IPS-18a (cell line): ENCODE measurements at regions not wholly inside any gene's neighbourhood (a gene's known extent, or its start where the extent isn't known, plus 50 kb on each side); places are given as distances from the start of the nearest gene placed in this dataset.

Experiments
- H3K27ac ChIP-seq: one replicate; pipeline ENCODE4 v1.5.1; 2013; ENCODE audit warnings: low read length
- H3K27me3 ChIP-seq: one replicate; pipeline ENCODE4 v1.6.1; 2013; ENCODE audit warnings: mild to moderate bottlenecking, low read length; ENCODE audit not compliant: control insufficient read depth, insufficient read depth
- H3K36me3 ChIP-seq: one replicate; pipeline ENCODE4 v1.6.1; 2013; ENCODE audit warnings: low read depth, low read length; ENCODE audit not compliant: control insufficient read depth
- H3K4me1 ChIP-seq: one replicate; pipeline ENCODE4 v1.6.1; 2013; ENCODE audit warnings: low read depth, low read length; ENCODE audit not compliant: control insufficient read depth
- H3K4me3 ChIP-seq: one replicate; pipeline ENCODE4 v1.5.1; 2013; ENCODE audit warnings: low read length
- H3K9ac ChIP-seq: one replicate; pipeline ENCODE4 v1.6.1; 2013; ENCODE audit warnings: mild to moderate bottlenecking, low read length, moderate library complexity
- H3K9me3 ChIP-seq: one replicate; pipeline ENCODE4 v1.6.1; 2013; ENCODE audit warnings: low read depth, low read length; ENCODE audit not compliant: control insufficient read depth

DNA sequence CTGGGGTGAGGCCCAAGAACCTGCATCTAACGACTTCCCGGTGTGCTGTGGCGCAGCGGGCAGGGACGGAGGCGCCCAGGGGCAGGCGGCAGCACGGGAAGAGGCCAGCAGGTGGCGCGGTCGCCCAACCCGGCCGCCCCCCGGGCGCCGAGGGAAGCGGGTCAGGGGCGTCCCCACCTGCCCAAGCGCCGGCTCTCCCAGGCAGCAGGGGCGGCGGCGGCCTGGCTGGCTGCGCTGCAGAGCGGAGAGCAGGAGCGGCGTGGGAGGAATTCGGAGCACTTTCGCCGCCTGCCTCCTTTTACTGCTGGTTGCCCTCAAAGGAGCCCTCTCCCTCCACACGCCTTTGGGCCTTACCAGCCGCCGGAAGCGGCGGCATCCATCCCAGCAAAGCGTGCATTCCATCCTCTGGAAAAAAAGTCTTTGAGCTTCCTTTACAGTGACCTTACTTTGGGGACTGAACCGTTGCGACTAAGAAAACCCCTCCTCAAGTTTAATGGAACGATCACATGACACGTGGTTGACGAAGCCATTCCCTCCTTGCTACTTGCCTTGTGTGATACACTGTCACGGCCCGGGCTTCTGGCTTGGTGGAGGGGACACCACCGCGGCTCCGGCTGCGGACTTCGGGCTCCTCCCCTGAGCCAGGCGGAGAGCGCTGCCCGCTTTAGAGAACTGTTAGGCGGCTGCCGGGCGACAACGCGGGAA lies 106.8 kb upstream of the CLMP start:
- Histone ChIP-seq H3K4me3 (peak overlapping the region; percentile 74), H3K36me3 (no peaks in the 10 kb centered on the region), H3K27ac (no peak overlapping the region), H3K4me1 (peaks cover 4% of the 10 kb centered on the region), H3K9me3 (no peaks in the 10 kb centered on the region), H3K9ac (peak overlapping the region; percentile 45), H3K27me3 (peaks cover 53% of the 10 kb centered on the region)

GRCh38 chr11:123301013-123301591 lies 106.1 kb upstream of the CLMP start:
- no peaks in the 10 kb centered on the region for H3K9me3 ChIP-seq
- peaks cover 4% of the 10 kb centered on the region for H3K4me1 ChIP-seq
- H3K27me3 ChIP-seq = peaks cover 53% of the 10 kb centered on the region
- H3K27ac ChIP-seq = no peak overlapping the region
- no peak overlapping the region for H3K9ac ChIP-seq
- H3K4me3 ChIP-seq = no peak overlapping the region
- H3K36me3 ChIP-seq = no peaks in the 10 kb centered on the region

DNA sequence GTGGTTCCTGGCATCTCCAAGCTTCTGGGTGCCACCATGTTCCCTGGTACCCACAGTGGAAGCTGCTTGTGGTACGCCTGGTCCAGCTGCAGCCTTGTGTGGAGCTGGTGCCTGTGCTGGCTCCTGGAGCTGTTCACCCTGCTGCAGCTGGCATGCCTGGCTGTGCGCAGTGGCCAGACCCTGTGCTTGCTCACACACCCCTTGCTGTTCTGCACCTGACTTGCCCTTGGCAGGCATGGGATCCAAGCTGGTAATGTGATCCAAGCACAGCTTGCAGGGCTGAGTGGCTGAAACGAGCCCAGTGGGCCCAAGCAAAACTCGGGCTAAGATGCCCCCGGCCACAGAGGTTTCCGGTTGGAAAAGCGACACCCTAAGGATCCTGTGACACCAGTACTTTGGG lies 104.7 kb upstream of the CLMP start:
- H3K27me3 ChIP-seq = peaks cover 43% of the 10 kb centered on the region
- H3K4me3 ChIP-seq = no peak overlapping the region
- no peaks in the 10 kb centered on the region for H3K36me3 ChIP-seq
- no peaks in the 10 kb centered on the region for H3K9me3 ChIP-seq
- no peak overlapping the region for H3K27ac ChIP-seq
- H3K4me1 ChIP-seq = peaks cover 4% of the 10 kb centered on the region
- no peak overlapping the region for H3K9ac ChIP-seq

DNA sequence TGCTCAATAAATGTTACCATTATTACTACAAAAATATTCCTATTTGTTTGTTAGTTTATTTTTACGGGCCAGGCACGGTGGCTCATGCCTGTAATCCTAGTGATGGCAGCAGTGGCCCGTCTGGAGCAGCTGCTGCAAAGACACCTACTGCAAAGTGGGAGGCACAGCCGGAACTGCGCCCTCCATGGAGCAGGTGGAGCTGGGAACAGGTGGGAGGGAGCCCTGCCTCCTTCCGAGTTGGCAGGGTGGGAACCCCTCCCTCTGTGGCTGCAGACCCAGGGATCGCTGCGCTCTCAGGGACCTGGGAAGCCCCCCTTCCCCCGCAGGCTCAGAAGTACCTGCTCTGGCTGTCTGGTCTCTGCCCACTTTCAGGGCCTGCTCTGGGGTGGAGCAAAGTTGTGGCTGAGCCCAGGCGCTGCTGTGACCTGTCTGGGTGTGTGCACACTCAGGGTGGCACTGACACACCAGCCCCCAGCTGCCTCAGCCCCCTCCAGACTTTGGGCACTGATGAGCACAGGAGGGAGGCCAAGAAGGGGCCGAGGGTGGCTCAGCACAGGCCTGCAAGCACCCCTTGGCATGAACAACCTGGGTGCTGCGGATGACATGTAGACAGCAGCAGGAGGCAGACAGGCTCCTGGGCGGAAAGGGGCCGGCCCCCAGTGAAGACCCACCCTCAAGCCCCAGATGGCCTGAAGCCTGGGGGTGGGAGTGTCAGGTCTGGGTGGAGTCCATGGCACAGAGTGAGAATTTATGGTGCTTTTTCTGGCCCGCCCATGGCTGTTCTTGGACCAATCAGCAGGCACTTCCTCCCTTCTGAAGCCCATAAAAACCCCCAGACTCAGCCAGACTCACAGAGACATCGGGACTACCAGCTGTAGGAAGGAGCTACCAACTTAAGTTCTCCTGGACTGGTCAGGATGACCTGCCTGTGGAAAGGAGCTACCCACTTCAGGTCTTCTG lies 103.7 kb upstream of the CLMP start:
- Histone ChIP-seq H3K36me3 (no peaks in the 10 kb centered on the region), H3K4me3 (no peak overlapping the region), H3K4me1 (peaks cover 4% of the 10 kb centered on the region), H3K9ac (no peak overlapping the region), H3K27ac (no peak overlapping the region), H3K27me3 (peaks cover 35% of the 10 kb centered on the region), H3K9me3 (no peaks in the 10 kb centered on the region)

DNA sequence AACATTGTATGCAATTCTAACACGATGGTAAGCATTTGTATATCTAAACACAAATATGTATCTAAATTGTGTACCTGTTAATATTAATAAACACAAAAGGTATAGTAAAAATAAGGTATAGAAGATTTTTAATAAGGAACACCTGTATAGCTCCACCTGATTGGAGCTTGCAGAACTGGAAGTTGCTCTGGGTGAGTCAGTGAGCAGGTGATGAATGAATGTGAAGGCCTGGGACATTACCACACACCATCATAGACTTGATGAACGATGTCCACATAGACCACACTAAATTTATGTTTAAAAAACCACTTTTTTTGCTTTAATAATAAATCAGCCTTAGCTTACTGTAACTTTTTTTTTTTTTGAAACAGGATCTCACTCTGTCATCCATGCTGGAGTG lies 97.6 kb upstream of the CLMP start:
- no peak overlapping the region for H3K9ac ChIP-seq
- no peak overlapping the region for H3K27ac ChIP-seq
- no peaks in the 10 kb centered on the region for H3K36me3 ChIP-seq
- H3K9me3 ChIP-seq = no peaks in the 10 kb centered on the region
- H3K27me3 ChIP-seq = no peaks in the 10 kb centered on the region
- H3K4me3 ChIP-seq = no peak overlapping the region
- H3K4me1 ChIP-seq = no peaks in the 10 kb centered on the region

- H3K9me3 ChIP-seq = no peaks in the 10 kb centered on the region
- H3K9ac ChIP-seq = no peak overlapping the region
- no peak overlapping the region for H3K27ac ChIP-seq
- H3K4me3 ChIP-seq = no peak overlapping the region
- no peaks in the 10 kb centered on the region for H3K27me3 ChIP-seq
- H3K4me1 ChIP-seq = no peaks in the 10 kb centered on the region
- H3K36me3 ChIP-seq = no peaks in the 10 kb centered on the region
Measured at GRCh38 chr11:123291201-123291869, 96.3 kb upstream of the CLMP start.

GRCh38 chr11:123286761-123287160 lies 91.7 kb upstream of the CLMP start:
- no peak overlapping the region for H3K27ac ChIP-seq
- no peaks in the 10 kb centered on the region for H3K36me3 ChIP-seq
- H3K9me3 ChIP-seq = no peaks in the 10 kb centered on the region
- H3K4me1 ChIP-seq = no peaks in the 10 kb centered on the region
- H3K27me3 ChIP-seq = no peaks in the 10 kb centered on the region
- no peak overlapping the region for H3K9ac ChIP-seq
- no peak overlapping the region for H3K4me3 ChIP-seq

- H3K9me3 ChIP-seq = no peaks in the 10 kb centered on the region
- H3K27me3 ChIP-seq = no peaks in the 10 kb centered on the region
- H3K36me3 ChIP-seq = no peaks in the 10 kb centered on the region
- no peak overlapping the region for H3K9ac ChIP-seq
- no peak overlapping the region for H3K27ac ChIP-seq
- no peak overlapping the region for H3K4me3 ChIP-seq
- no peaks in the 10 kb centered on the region for H3K4me1 ChIP-seq
Measured at GRCh38 chr11:123286255-123286654, 91.2 kb upstream of the CLMP start.

DNA sequence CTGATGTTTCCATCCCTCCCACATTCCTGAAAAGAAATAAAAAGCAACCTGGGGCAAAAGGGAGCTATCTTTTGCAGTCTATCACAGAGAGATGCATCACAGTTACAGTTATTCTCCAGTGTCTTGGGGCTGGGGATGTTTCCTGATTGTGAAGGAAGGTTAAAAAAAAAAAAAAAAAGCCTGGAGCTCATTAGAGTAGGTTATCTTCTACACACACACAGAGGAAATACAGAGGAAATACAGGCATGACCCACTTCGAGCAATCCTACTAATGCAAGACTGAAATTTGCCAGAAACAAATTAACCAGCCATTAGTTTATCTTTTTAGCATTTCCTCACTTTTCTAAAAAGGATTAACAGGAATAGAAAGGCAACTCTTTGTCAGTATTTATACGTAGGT lies 89.4 kb upstream of the CLMP start:
- no peak overlapping the region for H3K9ac ChIP-seq
- H3K4me3 ChIP-seq = no peak overlapping the region
- H3K27ac ChIP-seq = no peak overlapping the region
- H3K9me3 ChIP-seq = no peaks in the 10 kb centered on the region
- no peaks in the 10 kb centered on the region for H3K4me1 ChIP-seq
- H3K27me3 ChIP-seq = no peaks in the 10 kb centered on the region
- no peaks in the 10 kb centered on the region for H3K36me3 ChIP-seq

DNA sequence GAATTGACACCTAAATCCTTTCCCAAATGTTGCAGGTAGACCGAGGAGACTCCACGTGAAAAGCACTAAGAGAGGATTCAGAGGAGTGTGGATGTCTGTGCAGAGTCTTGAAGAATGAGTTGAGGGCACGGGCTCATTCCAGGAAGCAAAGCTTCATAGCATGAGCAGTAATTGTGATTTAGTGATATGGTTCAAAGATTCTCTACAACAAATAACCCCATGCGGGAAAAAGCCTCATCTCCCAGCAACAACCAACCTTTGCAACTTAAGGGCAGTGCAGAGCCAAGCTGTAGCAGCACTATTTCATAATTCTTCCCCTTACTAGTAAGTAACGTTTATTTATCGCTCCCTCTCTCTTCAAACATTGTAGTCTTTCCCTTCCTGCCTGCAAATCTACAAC lies 87.5 kb upstream of the CLMP start:
- no peaks in the 10 kb centered on the region for H3K27me3 ChIP-seq
- no peak overlapping the region for H3K4me3 ChIP-seq
- H3K9me3 ChIP-seq = no peaks in the 10 kb centered on the region
- H3K36me3 ChIP-seq = no peaks in the 10 kb centered on the region
- no peak overlapping the region for H3K9ac ChIP-seq
- H3K4me1 ChIP-seq = no peaks in the 10 kb centered on the region
- H3K27ac ChIP-seq = no peak overlapping the region

- Histone ChIP-seq H3K9ac (no peak overlapping the region), H3K9me3 (no peaks in the 10 kb centered on the region), H3K27ac (no peak overlapping the region), H3K27me3 (no peaks in the 10 kb centered on the region), H3K4me1 (no peaks in the 10 kb centered on the region), H3K36me3 (no peaks in the 10 kb centered on the region), H3K4me3 (no peak overlapping the region)
Measured at GRCh38 chr11:123273616-123274015, 78.6 kb upstream of the CLMP start.
